ENCODE measurements at regions not wholly inside any gene's neighbourhood (a gene's known extent, or its start where the extent isn't known, plus 50 kb on each side); places are given as distances from the start of the nearest gene placed in this dataset.

GRCh38 chr12:3923021-3923420, 49.8 kb upstream of the PARP11 start:
- DNase-seq (ENCODE audit: low read depth in 3 of 3) = no peak

Data from stimulated activated CD4-positive, alpha-beta T cell treated with anti-CD3 and anti-CD28 coated beads, TNF-alpha, amount 100 ng/mL, for 24 hours (primary cell).